ENCODE measurements at regions not wholly inside any gene's neighbourhood (a gene's known extent, or its start where the extent isn't known, plus 50 kb on each side); places are given as distances from the start of the nearest gene placed in this dataset.

- H3K36me3 Mint-ChIP-seq (ENCODE audit: low read depth) = no peaks in the 10 kb centered on the region; the same call in 1 of the 2 replicates
- no peak overlapping the region for H3K4me3 Mint-ChIP-seq
- TF ChIP-seq CTCF (IDR thresholded peaks at IDR 0.05) = no peak
- H3K4me1 Mint-ChIP-seq (ENCODE audit: low read depth) = no peaks in the 10 kb centered on the region
- no peak for DNase-seq
- H3K27me3 Mint-ChIP-seq (ENCODE audit: insufficient read depth) = peaks cover 12% of the 10 kb centered on the region
- peaks cover 29% of the 10 kb centered on the region for H3K9me3 Mint-ChIP-seq
- no peak overlapping the region for H3K27ac Mint-ChIP-seq
Observed at GRCh38 chr14:98900236-98900635, 371.8 kb downstream of the BCL11B start.

- peaks cover 12% of the 10 kb centered on the region for H3K27me3 Mint-ChIP-seq (ENCODE audit: insufficient read depth)
- H3K27ac Mint-ChIP-seq = no peak overlapping the region
- no peaks in the 10 kb centered on the region for H3K4me1 Mint-ChIP-seq (ENCODE audit: low read depth)
- H3K36me3 Mint-ChIP-seq (ENCODE audit: low read depth) = no peaks in the 10 kb centered on the region; the same call in 1 of the 2 replicates
- peaks cover 29% of the 10 kb centered on the region for H3K9me3 Mint-ChIP-seq
- H3K4me3 Mint-ChIP-seq = no peak overlapping the region
- no peak for DNase-seq
- no peak for TF ChIP-seq CTCF (IDR thresholded peaks at IDR 0.05)
Observed at GRCh38 chr14:98900798-98901197, 371.2 kb downstream of the BCL11B start.

DNA sequence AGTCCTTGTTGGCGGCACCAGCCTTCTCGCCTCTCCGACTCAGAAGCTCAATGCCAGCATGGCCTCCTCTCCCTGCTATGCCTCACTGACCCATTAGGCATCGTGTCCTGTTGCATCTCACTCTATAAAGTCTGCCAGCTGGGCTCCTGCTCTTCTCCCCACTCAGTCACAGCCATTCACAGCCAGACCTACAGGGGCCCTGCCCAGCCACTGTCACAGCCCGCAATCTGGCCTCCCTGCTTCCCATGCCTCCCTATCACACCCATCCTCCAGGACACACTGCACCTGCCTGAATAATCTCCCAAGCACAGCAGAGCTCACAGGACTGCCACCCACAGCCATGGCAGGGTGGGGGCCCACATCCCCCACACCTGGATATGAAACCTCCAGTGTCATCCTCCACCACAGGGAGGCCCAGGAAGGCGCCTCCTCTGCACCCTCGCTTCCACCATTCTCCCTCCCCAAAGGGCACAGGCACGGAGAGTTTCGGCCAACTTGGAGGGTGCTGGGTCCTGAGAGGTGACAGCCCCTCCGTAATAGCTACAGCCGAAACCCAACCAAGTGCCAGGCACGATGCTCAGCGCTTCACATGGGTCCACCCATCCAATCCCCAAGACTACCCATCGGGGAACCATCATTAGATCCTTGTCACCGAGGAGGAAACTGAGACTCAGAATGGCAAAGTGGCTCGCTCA, 370.3 kb downstream of the BCL11B start:
- peaks cover 12% of the 10 kb centered on the region for H3K27me3 Mint-ChIP-seq (ENCODE audit: insufficient read depth)
- H3K36me3 Mint-ChIP-seq (ENCODE audit: low read depth) = no peaks in the 10 kb centered on the region; the same call in 1 of the 2 replicates
- no peaks in the 10 kb centered on the region for H3K4me1 Mint-ChIP-seq (ENCODE audit: low read depth)
- peaks cover 29% of the 10 kb centered on the region for H3K9me3 Mint-ChIP-seq
- no peak for TF ChIP-seq CTCF (IDR thresholded peaks at IDR 0.05)
- H3K27ac Mint-ChIP-seq = no peak overlapping the region
- H3K4me3 Mint-ChIP-seq = no peak overlapping the region
- no peak for DNase-seq

DNA sequence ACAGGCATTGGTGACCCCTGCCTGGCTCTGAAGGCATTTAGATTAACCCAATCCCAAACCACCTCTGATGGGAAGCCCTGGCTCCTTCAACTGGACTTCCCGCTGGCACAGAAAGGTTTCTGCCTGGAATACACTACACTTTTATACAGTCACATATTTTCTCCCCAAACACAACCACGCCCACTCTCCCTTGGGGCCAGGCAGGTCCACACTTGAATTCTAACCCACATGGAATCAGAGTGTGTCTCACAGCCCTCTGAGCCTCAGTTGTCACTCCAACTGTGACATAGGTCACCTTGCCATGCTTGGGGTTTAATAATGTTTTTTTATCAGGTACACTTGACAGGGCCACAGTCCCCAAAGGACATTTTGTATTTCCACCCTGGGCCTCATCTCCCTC, 368.6 kb downstream of the BCL11B start:
- Mint-ChIP-seq H3K4me1 (ENCODE audit: low read depth) (no peaks in the 10 kb centered on the region), H3K27ac (no peak overlapping the region), H3K9me3 (peaks cover 29% of the 10 kb centered on the region), H3K36me3 (ENCODE audit: low read depth) (no peaks in the 10 kb centered on the region; the same call in 1 of the 2 replicates), H3K27me3 (ENCODE audit: insufficient read depth) (peaks cover 12% of the 10 kb centered on the region), H3K4me3 (no peak overlapping the region)
- no peak for TF ChIP-seq CTCF (IDR thresholded peaks at IDR 0.05)
- no peak for DNase-seq

DNA sequence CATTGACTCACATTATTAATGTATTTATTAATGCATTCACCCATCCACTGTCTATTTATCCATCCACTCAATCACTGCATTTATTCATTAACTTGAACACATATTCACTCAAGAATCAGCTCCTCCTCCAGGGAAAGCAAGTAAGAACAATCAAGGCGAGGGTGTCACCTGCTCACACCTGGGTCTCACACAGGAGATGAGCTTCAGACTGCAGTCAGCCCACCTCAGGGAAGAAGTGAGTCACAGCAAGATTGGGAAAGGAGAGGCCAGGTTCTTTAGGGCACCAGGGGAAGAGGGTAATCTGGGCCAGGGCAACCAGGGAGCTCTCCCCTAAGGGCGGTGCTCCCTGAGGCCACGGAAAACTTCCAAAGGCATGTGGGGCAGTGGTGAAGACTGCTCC, 367.3 kb downstream of the BCL11B start:
- DNase-seq = no peak
- peaks cover 29% of the 10 kb centered on the region for H3K9me3 Mint-ChIP-seq
- H3K4me3 Mint-ChIP-seq = no peak overlapping the region
- H3K27me3 Mint-ChIP-seq (ENCODE audit: insufficient read depth) = peaks cover 12% of the 10 kb centered on the region
- TF ChIP-seq CTCF (IDR thresholded peaks at IDR 0.05) = no peak
- H3K4me1 Mint-ChIP-seq (ENCODE audit: low read depth) = peaks cover 9% of the 10 kb centered on the region; the same call in 1 of the 2 replicates
- no peak overlapping the region for H3K27ac Mint-ChIP-seq
- no peaks in the 10 kb centered on the region; the same call in 1 of the 2 replicates for H3K36me3 Mint-ChIP-seq (ENCODE audit: low read depth)
